HEK293 (cell line): ENCODE measurements at regions not wholly inside any gene's neighbourhood (a gene's known extent, or its start where the extent isn't known, plus 50 kb on each side); places are given as distances from the start of the nearest gene placed in this dataset.

Experiments used
- CTCF ChIA-PET: fragments of 350-600 bp; formaldehyde crosslinking; extraction: SDS; loops from one replicate; lab custom pipeline; 2021; ENCODE audit warnings: antibody characterized with exemption; lab: Yijun Ruan, JAX
- POLR2A ChIA-PET: fragments of 300-600 bp; formaldehyde crosslinking; extraction: SDS; loops from one replicate; lab custom pipeline; 2020; ENCODE audit warnings: antibody characterized with exemption, inconsistent platforms; lab: Yijun Ruan, JAX
- H3K27ac ChIP-seq: fragments of 200-500 bp; sonication (Bioruptor generic); 2 replicates; pipeline ENCODE4 v1.5.1; 2014; ENCODE audit warnings: low read depth, low read length, control low read depth, inconsistent platforms; ENCODE audit errors: extremely low read depth
- H3K36me3 ChIP-seq, 2 experiments: fragments of 200-500 bp in 1 of 2; sonication (Bioruptor generic) in 1 of 2; 1 replicate in 1 of 2; 2 replicates in 1 of 2; pipeline ENCODE4 v1.5.1; 2014 to 2017; ENCODE audit warnings: inconsistent platforms in 2 of 2, low read length in 2 of 2; ENCODE audit not compliant: control insufficient read depth in 2 of 2, insufficient read depth in 1 of 2
- H3K4me1 ChIP-seq: fragments of 200-500 bp; sonication (Bioruptor generic); 2 replicates; pipeline ENCODE4 v1.5.1; 2014; ENCODE audit warnings: mild to moderate bottlenecking, low read length, inconsistent platforms; ENCODE audit not compliant: control insufficient read depth, insufficient read depth
- H3K4me3 ChIP-seq: 2 replicates; pipeline ENCODE4 v1.5.1; 2011; ENCODE audit warnings: low read depth, mild to moderate bottlenecking, control low read depth, low read length, moderate library complexity
- H3K9me3 ChIP-seq: fragments of 200-500 bp; sonication (Bioruptor generic); 2 replicates; pipeline ENCODE4 v1.5.1; 2014; ENCODE audit warnings: low read depth, low read length, inconsistent platforms; ENCODE audit not compliant: control insufficient read depth, insufficient read depth
- AEBP2 ChIP-seq: fragments of 450-650 bp; formaldehyde crosslinking; IDR thresholded peaks from 2 replicates; pipeline ENCODE4 v1.5.1; 2016; ENCODE audit warnings: missing biosample characterization, missing genetic modification characterization, borderline replicate concordance
- CTCF ChIP-seq: fragments of 450-650 bp; formaldehyde crosslinking; IDR thresholded peaks from 2 replicates; pipeline ENCODE4 v1.5.1; 2016; ENCODE audit warnings: missing biosample characterization, missing genetic modification characterization
- HOXA7 ChIP-seq: sonication (generic); formaldehyde crosslinking; IDR thresholded peaks from 2 replicates; pipeline ENCODE4 v1.8.1; 2022; ENCODE audit warnings: missing genetic modification reagents, borderline replicate concordance
- ZIC2 ChIP-seq: fragments of 450-650 bp; formaldehyde crosslinking; IDR thresholded peaks from 2 replicates; pipeline ENCODE4 v1.5.1; 2016; ENCODE audit warnings: missing biosample characterization, missing genetic modification characterization
- ZNF138 ChIP-seq: fragments of 450-650 bp; formaldehyde crosslinking; IDR thresholded peaks from 2 replicates; pipeline ENCODE4 v1.5.1; 2016; ENCODE audit warnings: missing biosample characterization, missing genetic modification characterization, borderline replicate concordance
- ZNF354C ChIP-seq: fragments of 450-650 bp; formaldehyde crosslinking; IDR thresholded peaks from 2 replicates; pipeline ENCODE4 v1.5.1; 2016; ENCODE audit warnings: missing biosample characterization, missing genetic modification characterization, low read depth, borderline replicate concordance
- ZNF449 ChIP-seq: fragments of 450-650 bp; formaldehyde crosslinking; IDR thresholded peaks from 2 replicates; pipeline ENCODE4 v1.5.1; 2017; ENCODE audit warnings: missing biosample characterization, mild to moderate bottlenecking, missing genetic modification characterization, moderate library complexity
- ZNF639 ChIP-seq: fragments of 450-650 bp; formaldehyde crosslinking; IDR thresholded peaks from 2 replicates; pipeline ENCODE4 v1.5.1; 2016; ENCODE audit warnings: missing biosample characterization, missing genetic modification characterization
- ZNF645 ChIP-seq: fragments of 450-650 bp; formaldehyde crosslinking; IDR thresholded peaks from 2 replicates; pipeline ENCODE4; 2016; ENCODE audit warnings: missing biosample characterization, missing genetic modification characterization
- ZNF791 ChIP-seq: fragments of 450-650 bp; formaldehyde crosslinking; IDR thresholded peaks from 2 replicates; pipeline ENCODE4 v1.5.1; 2016; ENCODE audit warnings: missing biosample characterization, missing genetic modification characterization
- ZSCAN16 ChIP-seq: fragments of 450-650 bp; formaldehyde crosslinking; IDR thresholded peaks from 2 replicates; pipeline ENCODE4 v1.5.1; 2016; ENCODE audit warnings: missing biosample characterization, missing genetic modification characterization
- TF ChIP-seq, protein P1 (sequence below): fragments of 450-650 bp; formaldehyde crosslinking; conservative IDR thresholded peaks from 2 replicates; pipeline ENCODE4 v1.5.1; 2016; ENCODE audit warnings: low read depth, missing biosample characterization, missing genetic modification characterization
- TF ChIP-seq, protein P2 (sequence below): fragments of 450-650 bp; formaldehyde crosslinking; IDR thresholded peaks from 2 replicates; pipeline ENCODE4 v1.5.1; 2016; ENCODE audit warnings: missing biosample characterization, missing genetic modification characterization

GRCh38 chr3:43794776-43795175, 104.0 kb downstream of the ABHD5 start:
- Histone ChIP-seq H3K36me3 (no peaks in the 10 kb centered on the region), H3K27ac (no peak overlapping the region), H3K4me3 (no peak overlapping the region), H3K9me3 (no peaks in the 10 kb centered on the region), H3K4me1 (no peaks in the 10 kb centered on the region)
- ChIA-PET CTCF (no interaction called here), POLR2A (no interaction called here)
- TF ChIP-seq, protein P1, sequence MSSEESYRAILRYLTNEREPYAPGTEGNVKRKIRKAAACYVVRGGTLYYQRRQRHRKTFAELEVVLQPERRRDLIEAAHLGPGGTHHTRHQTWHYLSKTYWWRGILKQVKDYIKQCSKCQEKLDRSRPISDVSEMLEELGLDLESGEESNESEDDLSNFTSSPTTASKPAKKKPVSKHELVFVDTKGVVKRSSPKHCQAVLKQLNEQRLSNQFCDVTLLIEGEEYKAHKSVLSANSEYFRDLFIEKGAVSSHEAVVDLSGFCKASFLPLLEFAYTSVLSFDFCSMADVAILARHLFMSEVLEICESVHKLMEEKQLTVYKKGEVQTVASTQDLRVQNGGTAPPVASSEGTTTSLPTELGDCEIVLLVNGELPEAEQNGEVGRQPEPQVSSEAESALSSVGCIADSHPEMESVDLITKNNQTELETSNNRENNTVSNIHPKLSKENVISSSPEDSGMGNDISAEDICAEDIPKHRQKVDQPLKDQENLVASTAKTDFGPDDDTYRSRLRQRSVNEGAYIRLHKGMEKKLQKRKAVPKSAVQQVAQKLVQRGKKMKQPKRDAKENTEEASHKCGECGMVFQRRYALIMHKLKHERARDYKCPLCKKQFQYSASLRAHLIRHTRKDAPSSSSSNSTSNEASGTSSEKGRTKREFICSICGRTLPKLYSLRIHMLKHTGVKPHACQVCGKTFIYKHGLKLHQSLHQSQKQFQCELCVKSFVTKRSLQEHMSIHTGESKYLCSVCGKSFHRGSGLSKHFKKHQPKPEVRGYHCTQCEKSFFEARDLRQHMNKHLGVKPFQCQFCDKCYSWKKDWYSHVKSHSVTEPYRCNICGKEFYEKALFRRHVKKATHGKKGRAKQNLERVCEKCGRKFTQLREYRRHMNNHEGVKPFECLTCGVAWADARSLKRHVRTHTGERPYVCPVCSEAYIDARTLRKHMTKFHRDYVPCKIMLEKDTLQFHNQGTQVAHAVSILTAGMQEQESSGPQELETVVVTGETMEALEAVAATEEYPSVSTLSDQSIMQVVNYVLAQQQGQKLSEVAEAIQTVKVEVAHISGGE (tag by site-specific recombination) = no peak
- TF ChIP-seq CTCF = no peak
- TF ChIP-seq ZSCAN16 (tag by site-specific recombination) = no peak
- TF ChIP-seq AEBP2 (tag by site-specific recombination) = no peak
- TF ChIP-seq, protein P2, sequence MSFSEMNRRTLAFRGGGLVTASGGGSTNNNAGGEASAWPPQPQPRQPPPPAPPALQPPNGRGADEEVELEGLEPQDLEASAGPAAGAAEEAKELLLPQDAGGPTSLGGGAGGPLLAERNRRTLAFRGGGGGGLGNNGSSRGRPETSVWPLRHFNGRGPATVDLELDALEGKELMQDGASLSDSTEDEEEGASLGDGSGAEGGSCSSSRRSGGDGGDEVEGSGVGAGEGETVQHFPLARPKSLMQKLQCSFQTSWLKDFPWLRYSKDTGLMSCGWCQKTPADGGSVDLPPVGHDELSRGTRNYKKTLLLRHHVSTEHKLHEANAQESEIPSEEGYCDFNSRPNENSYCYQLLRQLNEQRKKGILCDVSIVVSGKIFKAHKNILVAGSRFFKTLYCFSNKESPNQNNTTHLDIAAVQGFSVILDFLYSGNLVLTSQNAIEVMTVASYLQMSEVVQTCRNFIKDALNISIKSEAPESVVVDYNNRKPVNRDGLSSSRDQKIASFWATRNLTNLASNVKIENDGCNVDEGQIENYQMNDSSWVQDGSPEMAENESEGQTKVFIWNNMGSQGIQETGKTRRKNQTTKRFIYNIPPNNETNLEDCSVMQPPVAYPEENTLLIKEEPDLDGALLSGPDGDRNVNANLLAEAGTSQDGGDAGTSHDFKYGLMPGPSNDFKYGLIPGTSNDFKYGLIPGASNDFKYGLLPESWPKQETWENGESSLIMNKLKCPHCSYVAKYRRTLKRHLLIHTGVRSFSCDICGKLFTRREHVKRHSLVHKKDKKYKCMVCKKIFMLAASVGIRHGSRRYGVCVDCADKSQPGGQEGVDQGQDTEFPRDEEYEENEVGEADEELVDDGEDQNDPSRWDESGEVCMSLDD (tag by site-specific recombination) = no peak
- no peak for TF ChIP-seq ZNF639
- TF ChIP-seq ZIC2 = no peak
- TF ChIP-seq ZNF645 (tag by site-specific recombination) = no peak
- TF ChIP-seq ZNF138 (tag by site-specific recombination) = no peak
- no peak for TF ChIP-seq HOXA7 (CRISPR knock-in tag)
- TF ChIP-seq ZNF449 (tag by site-specific recombination) = no peak
- TF ChIP-seq ZNF791 (tag by site-specific recombination) = no peak
- TF ChIP-seq ZNF354C (tag by site-specific recombination) = no peak
